Muscle layer of colon (tissue), 2 donors: ENCODE measurements at regions not wholly inside any gene's neighbourhood (a gene's known extent, or its start where the extent isn't known, plus 50 kb on each side); places are given as distances from the start of the nearest gene placed in this dataset.

ENCODE experiments used
- H3K27ac ChIP-seq: one replicate; pipeline ENCODE4 v1.7.0; 2013; ENCODE audit warnings: low read depth, mild to moderate bottlenecking, low read length, moderate library complexity
- H3K27me3 ChIP-seq, 2 donors: one replicate each; pipeline ENCODE4 v1.7.0; 2013; ENCODE audit warnings: low read length in 2 of 2, mild to moderate bottlenecking in 2 of 2; ENCODE audit not compliant: insufficient read depth in 2 of 2, control insufficient read depth in 1 of 2
- H3K36me3 ChIP-seq: one replicate; pipeline ENCODE4 v1.7.0; 2013; ENCODE audit warnings: mild to moderate bottlenecking, low read length; ENCODE audit not compliant: insufficient read depth
- H3K4me1 ChIP-seq: one replicate; pipeline ENCODE4 v1.7.0; 2013; ENCODE audit warnings: mild to moderate bottlenecking, low read length; ENCODE audit not compliant: insufficient read depth
- H3K4me3 ChIP-seq, 2 donors: one replicate each; pipeline ENCODE4 v1.7.0; 2013; ENCODE audit warnings: low read length in 2 of 2, low read depth in 1 of 2, mild to moderate bottlenecking in 1 of 2, moderate library complexity in 1 of 2
- H3K9ac ChIP-seq: one replicate; pipeline ENCODE4 v1.7.0; 2013; ENCODE audit warnings: low read length
- H3K9me3 ChIP-seq: one replicate; pipeline ENCODE4 v1.7.0; 2013; ENCODE audit warnings: mild to moderate bottlenecking, low read length
- donor health status: abdominal sarcoma.
- donor health status: Adenocarcinoma of cecum.

DNA sequence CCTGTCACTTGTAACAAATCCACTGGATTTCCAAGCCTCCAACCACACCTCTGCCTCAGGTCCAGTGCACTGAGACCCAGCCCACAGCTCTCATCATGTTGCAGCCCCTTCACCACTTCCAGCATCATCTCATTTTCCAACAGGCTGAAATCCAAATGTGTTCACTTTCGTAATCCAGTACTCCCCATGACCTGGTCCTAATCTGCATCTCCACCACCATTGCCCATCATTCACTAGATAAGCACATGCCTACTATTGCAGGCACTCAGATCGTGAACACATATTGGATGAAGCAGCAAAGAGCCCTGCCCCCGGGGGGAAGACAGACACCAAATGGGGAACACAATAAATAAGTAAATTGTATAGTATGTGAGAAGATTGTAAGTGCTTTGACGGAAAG is 76.1 kb upstream of the INSIG1 start:
- H3K36me3 ChIP-seq, result no peaks in the 10 kb centered on the region

DNA sequence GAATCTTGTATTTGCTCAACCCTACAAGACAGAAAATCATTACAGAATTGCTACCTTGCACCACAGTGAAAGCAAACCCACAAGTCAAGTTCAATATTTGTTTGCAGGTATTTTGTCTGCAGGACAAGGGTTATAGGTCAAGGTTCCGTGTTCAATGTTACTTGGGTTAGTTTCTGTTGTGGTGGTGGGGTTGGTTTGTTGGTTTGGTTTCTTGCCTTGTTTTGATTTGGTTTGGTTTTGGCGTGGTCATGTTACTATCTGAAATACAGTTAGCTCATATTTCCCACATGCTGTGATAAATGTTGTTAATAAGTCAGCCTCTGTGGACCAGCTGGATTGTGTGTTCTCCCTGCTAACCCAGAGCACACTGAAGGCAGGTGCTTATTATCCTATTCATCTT is 75.6 kb upstream of the INSIG1 start:
- Histone ChIP-seq H3K27ac (no peak overlapping the region), H3K36me3 (no peaks in the 10 kb centered on the region), H3K9me3 (no peaks in the 10 kb centered on the region), H3K4me3 (no peak overlapping the region), H3K9ac (no peak overlapping the region), H3K4me1 (no peaks in the 10 kb centered on the region), H3K27me3 (peaks cover 0 to 8% of the 10 kb centered on the region in 2 donors)

More for the DNA sequence above, 76.1 kb upstream of the INSIG1 start:
- Histone ChIP-seq H3K9ac (no peak overlapping the region), H3K27ac (no peak overlapping the region), H3K27me3 (peaks cover 0 to 4% of the 10 kb centered on the region in 2 donors), H3K9me3 (no peaks in the 10 kb centered on the region), H3K4me1 (no peaks in the 10 kb centered on the region), H3K4me3 (no peak overlapping the region)

DNA sequence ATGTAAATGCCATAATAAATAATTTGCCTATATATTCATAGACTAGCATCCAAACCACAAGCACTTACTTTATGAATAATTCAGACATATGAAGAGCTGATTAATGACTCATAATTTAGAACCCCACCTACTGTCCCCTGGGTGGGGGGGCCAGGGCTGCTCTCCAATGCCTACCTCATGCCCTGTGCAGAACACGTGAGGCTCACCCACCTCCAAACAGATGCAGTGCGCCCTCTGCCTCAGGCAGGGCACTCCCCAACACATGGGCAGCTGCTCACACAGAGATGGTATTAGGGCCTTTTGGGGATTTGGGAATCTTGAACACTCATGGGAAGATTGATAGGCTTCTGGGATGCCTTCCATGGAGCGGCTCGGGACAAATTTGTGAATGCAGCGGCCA is 75.1 kb upstream of the INSIG1 start:
- Histone ChIP-seq H3K9ac (no peak overlapping the region), H3K27me3 (peaks cover 0 to 12% of the 10 kb centered on the region in 2 donors), H3K4me1 (no peaks in the 10 kb centered on the region), H3K27ac (no peak overlapping the region), H3K4me3 (no peak overlapping the region), H3K36me3 (no peaks in the 10 kb centered on the region), H3K9me3 (no peaks in the 10 kb centered on the region)

DNA sequence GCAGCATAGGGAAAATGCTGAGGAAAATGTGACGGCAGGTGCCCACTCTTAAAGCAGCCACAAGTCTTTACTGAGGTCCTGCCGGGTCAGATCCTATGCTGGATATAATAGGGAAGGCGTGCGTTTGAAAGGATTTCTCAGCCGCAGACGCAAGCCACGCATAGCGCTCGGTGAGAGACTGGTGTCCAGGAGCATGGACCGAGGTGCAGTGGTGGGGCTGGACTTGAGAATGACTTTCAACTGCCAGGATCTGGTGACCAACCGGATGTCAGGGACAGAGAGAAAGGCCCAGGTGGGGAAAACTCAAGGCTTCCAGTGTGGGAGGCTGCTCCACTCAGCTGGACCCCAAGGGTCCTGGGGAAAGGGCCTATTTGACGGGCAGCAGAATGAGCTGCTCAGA is 74.7 kb upstream of the INSIG1 start:
- Histone ChIP-seq H3K36me3 (no peaks in the 10 kb centered on the region), H3K27ac (no peak overlapping the region)

DNA sequence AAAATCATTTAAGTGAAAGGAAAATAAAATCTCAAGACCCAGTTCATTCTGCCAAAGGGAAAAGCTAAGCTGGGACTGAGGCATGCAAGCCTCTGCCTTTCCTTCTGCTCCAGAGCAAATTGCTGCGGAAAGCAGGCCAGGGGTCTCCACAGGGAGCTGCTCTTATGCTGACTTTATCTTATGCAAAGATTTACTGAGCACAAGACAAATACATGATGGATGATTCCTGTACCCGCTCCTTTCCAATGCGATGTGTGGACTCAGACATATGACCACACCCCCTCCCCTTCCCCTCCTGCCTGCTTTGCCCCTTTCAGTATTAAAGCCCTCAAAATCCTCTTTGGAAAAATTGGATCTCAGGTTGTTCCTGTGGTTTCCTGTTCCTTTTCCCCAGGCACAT is 74.2 kb upstream of the INSIG1 start:
- H3K36me3 ChIP-seq, result no peaks in the 10 kb centered on the region
- no peak overlapping the region for H3K4me3 ChIP-seq
- H3K9ac ChIP-seq, result no peak overlapping the region
- H3K4me1 ChIP-seq, result no peaks in the 10 kb centered on the region
- peaks cover 0 to 16% of the 10 kb centered on the region in 2 donors for H3K27me3 ChIP-seq
- H3K9me3 ChIP-seq, result no peaks in the 10 kb centered on the region
- no peak overlapping the region for H3K27ac ChIP-seq

More for the DNA sequence above, 74.7 kb upstream of the INSIG1 start:
- Histone ChIP-seq H3K27me3 (peaks cover 0 to 15% of the 10 kb centered on the region in 2 donors), H3K4me1 (no peaks in the 10 kb centered on the region), H3K4me3 (no peak overlapping the region), H3K9ac (no peak overlapping the region), H3K9me3 (no peaks in the 10 kb centered on the region)

DNA sequence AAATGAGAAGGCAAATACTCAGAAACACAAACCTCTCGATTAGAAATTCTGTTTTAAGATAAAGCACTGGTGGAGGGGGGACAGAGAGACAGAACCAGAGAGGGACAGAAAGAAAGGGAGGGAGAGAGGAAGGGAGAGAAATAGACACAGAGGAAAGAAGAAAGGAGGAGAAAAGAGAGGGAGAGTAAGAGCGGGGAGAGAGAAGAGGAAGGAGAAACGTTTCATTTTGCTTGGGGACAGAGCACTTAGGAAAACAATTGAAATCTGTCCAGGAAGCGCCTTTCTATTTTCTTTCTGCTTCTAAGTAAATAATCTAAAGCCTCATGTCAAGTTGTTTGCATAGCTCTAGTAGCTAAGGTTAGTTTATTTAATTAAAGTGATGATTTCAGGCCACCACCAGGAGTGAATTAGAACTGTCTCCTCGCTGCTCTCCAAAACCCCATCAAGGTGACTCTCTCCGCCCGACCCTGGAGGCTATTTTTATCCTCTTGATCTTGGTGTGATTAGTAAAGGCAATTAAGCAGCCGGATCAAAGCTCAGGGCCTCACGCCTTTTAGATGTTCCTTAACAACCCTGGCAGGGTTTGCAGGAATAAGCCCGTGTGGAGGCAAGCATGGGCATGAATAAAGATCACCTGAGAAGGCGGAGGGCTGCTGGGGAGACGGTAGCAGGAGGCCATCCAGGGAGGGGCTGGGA is 73.4 kb upstream of the INSIG1 start:
- no peaks in the 10 kb centered on the region for H3K36me3 ChIP-seq
- H3K27ac ChIP-seq, result no peak overlapping the region
- H3K9me3 ChIP-seq, result no peaks in the 10 kb centered on the region

DNA sequence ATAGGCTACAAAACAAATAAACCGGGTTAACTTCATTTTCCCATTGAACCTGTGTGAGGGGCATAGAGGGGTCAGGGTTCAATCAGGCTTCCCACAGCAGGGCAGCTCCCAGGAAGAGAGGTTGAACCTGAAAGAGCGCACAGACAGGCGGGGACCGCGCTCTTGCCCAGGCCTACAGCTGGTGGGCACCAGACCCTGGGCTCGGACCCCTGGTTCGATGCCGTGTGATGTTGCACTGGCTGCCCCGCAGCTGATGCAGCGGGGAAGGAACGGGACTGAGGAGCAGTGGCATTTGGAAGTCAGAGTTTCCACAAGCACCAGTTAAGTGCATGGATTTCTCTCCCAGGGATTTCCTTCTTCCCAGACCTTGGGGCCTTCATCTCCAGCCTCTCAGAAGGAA is 72.6 kb upstream of the INSIG1 start:
- Histone ChIP-seq H3K27ac (no peak overlapping the region), H3K4me3 (no peak overlapping the region), H3K36me3 (no peaks in the 10 kb centered on the region), H3K9ac (no peak overlapping the region), H3K4me1 (no peaks in the 10 kb centered on the region), H3K27me3 (peaks cover 0 to 18% of the 10 kb centered on the region in 2 donors), H3K9me3 (no peaks in the 10 kb centered on the region)

More for the DNA sequence above, 73.4 kb upstream of the INSIG1 start:
- Histone ChIP-seq H3K4me1 (no peaks in the 10 kb centered on the region), H3K4me3 (no peak overlapping the region), H3K9ac (no peak overlapping the region), H3K27me3 (peaks cover 0 to 18% of the 10 kb centered on the region in 2 donors)

DNA sequence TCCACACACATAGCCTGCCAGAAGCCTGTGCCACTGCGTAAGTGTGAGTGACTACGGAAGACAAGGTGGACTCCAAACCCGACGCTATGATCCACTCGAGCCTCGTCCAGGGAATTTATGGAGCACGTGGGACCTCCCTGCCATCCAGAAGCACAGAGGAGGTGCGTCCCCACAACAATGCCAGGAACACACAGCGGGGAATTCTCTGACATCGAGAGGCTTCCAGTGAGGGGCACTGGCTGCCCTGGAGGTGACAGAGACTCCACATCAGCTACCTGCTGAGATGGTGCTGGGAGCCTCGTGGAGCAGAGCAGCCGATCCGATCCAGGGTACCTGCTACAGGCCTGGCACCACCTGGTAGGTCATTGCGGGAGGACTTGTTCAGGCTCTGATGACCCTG is 72.2 kb upstream of the INSIG1 start:
- no peaks in the 10 kb centered on the region for H3K9me3 ChIP-seq
- no peak overlapping the region for H3K4me3 ChIP-seq
- H3K27ac ChIP-seq, result no peak overlapping the region
- H3K9ac ChIP-seq, result no peak overlapping the region
- no peaks in the 10 kb centered on the region for H3K4me1 ChIP-seq
- no peaks in the 10 kb centered on the region for H3K36me3 ChIP-seq
- peaks cover 0 to 18% of the 10 kb centered on the region in 2 donors for H3K27me3 ChIP-seq

DNA sequence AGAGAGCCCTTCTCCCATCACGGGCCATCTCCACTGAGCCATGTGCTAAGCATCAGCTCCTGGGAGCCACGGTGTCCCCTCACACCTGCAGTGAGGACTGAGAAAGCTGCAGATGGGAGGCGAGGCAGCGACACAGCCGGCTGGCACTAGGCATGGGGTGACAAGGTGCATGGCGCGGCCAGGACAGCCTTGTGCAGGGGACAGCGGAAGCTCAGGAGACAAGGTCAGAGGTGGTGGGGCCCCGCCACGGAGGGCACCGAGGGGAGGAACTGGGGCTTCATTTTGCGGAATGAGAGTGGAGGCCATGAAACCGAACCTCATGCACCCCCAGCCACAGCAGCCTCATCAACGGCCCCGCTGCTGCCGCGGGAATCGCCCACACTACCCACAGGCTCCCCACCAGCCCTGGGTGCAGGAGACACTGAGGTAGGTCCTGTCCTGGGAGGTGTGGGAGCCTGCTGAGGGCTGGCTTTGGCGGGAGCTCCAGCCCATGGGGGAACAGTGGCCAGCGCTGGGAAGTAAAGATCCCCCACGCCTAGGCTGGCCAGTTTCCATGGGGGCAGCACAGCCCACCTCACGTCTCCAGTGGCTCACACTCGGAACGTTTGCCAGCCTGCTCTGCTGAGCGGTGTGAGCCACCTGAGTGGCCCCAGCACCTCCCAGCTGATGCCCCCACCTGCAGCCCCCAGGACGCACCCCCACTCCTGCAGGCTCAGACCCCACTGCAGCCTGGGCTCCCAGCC is 71.2 kb upstream of the INSIG1 start:
- H3K27ac ChIP-seq, result no peak overlapping the region
- H3K4me3 ChIP-seq, result no peak overlapping the region

DNA sequence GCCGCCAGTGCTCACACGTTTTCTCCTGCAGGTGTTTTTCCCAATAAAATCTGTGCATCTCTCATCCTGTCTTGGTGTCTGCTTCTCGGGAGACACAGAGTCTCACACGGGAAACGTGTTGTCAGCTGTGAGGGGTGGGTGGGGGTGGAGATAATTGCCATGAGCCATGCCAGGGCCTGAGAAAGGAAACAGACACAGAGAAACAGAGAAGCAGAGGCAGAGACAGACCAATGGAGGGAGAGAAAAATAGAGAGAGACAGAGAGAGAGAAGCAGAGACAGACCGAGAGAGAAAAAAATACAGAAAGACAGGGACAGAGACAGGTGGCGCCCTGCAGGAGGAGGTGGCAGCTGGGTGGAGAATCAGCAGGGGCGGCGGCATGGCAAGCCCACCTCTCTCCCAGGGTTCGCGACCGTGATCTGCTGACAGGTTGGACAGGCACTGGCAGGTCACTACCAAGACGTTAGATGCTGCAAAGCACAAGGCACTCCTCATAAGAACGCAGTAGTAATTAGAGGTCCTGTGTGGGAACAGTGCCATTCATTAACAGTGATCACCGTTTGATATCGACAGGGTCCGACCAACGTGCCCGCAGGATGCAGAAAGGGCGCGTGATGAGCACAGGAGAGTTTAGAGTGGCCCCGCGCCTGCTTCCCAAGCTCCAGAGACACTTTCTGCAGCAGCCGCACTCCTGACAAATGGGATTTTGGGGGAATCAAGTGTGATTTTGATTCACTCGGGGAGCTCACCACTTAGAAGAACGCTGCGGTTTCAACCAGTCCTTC is 70.5 kb upstream of the INSIG1 start:
- Histone ChIP-seq H3K27me3 (peaks cover 0 to 18% of the 10 kb centered on the region in 2 donors), H3K9ac (no peak overlapping the region), H3K9me3 (no peaks in the 10 kb centered on the region), H3K27ac (no peak overlapping the region), H3K36me3 (no peaks in the 10 kb centered on the region), H3K4me1 (no peaks in the 10 kb centered on the region), H3K4me3 (no peak overlapping the region)

More for the DNA sequence above, 71.2 kb upstream of the INSIG1 start:
- Histone ChIP-seq H3K27me3 (peaks cover 0 to 18% of the 10 kb centered on the region in 2 donors), H3K9me3 (no peaks in the 10 kb centered on the region), H3K9ac (no peak overlapping the region), H3K36me3 (no peaks in the 10 kb centered on the region), H3K4me1 (no peaks in the 10 kb centered on the region)

DNA sequence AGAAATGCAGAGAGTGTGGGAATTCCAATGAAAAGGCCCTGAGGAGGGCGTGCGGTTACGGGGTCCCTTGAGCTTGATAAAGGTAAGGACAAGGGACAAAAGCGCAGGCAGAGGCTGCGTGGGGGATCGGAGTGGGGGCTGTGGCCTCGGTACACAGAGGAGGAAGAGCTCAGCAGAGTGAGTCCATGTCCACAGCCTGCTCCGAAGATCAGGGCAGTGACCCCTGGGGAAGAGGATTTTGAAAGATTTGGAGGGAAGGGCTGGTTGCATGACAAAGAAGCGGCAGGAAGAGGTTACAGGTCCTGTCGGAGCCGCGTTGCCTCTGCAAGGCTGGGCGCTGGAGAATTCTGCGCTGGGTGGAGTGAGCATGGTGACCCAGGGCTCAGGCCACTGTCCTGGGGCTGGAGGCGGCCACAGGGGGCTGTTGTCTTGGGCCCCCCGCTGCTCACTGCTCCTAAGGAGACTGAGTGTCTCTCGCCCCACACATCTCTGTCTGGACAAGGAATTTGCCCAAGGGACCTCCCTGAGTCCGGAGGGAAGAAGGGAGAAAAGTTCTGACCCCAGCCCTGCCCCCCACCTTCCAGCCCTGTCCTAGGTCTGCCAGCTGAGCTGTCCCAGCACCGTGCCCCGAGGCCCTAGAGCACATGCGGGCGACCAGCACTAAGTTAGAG is 69.8 kb upstream of the INSIG1 start:
- H3K9ac ChIP-seq, result no peak overlapping the region
- no peaks in the 10 kb centered on the region for H3K4me1 ChIP-seq
- no peaks in the 10 kb centered on the region for H3K9me3 ChIP-seq
- H3K36me3 ChIP-seq, result no peaks in the 10 kb centered on the region
- H3K4me3 ChIP-seq, result no peak overlapping the region
- H3K27ac ChIP-seq, result no peak overlapping the region
- H3K27me3 ChIP-seq, result peaks cover 0 to 18% of the 10 kb centered on the region in 2 donors
